CD4-positive, alpha-beta T cell treated with Interleukin-4 for 1 hour (primary cell): ENCODE measurements at regions not wholly inside any gene's neighbourhood (a gene's known extent, or its start where the extent isn't known, plus 50 kb on each side); places are given as distances from the start of the nearest gene placed in this dataset.

Experiments
- DNase-seq, 2 donors: peaks; one replicate each; pipeline ENCODE4 v3.0.0-alpha.2; 2020 to 2022

DNA sequence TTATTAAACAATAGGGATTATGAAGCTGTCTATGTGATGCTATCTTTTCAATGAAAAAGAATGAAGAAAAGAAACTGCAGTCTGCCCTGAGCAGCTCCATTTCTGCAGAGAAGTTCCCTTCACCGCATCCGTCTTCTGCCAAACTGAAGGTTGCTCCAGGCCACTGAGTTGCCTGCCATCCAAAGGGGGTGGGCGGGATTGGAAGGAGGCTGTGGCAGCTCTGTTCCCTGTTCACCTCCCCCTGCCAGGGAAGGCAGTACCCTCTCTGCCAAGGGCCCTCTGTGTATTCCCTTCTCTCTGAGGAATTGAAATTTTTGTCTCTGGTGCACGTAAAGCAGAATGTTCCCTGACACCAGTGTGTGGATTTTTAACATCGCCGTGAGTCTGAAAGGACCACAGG, 243.1 kb upstream of the GHITM start:
- no peak for DNase-seq

DNA sequence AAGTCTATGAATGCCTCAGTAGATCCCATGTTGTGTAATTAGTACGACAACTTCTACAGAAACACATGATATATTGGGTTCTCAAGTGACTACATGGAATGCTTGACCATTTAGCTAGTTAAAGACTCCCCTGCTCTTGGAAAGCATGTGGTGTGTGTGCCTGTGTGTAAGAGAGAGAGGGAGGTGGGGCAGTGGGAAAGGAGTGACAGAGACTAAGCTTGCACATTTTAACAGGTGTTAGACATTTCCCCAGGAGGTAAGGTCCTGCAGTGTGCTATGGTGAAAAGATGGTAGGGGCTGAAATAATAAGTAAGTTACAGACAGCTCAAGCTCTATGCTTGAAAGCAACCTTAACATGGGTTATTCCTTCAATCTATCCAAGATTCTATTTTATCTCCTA, 241.7 kb upstream of the GHITM start:
- DNase-seq: no peak

DNA sequence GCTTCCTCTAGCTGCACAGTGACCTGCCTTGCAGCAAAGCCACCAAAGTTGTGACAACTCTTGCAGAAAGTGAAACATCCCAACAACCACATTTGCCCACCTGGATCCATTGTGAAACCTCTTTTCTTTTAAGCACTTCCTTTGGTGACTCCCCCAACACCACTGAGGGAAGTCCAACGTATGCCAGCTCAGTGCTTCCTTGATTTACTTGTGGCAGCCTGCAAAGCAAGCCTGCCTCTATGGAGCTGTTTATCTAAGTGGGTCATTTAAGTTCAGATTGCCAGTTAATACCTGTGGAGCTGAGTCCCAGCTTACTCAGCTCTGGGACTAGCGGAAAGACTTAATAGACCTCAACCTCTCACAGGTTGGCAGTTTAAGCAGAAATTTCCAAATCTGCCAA, 230.8 kb upstream of the GHITM start:
- DNase-seq: no peak

DNA sequence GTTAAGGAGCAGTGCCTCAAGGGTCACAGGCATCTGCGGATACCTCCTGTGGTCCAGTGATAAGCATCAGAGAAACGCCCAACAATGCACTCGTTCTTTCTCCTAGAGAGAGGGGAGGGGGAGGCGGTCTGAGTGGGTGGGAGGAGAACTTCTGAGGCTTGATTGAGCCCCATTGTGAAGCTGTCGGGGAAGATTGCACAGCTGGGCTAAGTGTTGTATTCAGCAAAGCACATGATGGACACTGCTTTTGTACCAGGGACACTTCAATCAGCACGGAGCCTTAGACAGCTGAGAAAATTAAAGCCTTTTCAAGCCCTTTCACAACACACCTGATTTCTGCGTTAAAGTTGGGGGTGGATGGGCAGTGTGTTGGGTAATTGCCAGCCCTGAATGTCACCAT, 230.3 kb upstream of the GHITM start:
- DNase-seq: no peak

DNA sequence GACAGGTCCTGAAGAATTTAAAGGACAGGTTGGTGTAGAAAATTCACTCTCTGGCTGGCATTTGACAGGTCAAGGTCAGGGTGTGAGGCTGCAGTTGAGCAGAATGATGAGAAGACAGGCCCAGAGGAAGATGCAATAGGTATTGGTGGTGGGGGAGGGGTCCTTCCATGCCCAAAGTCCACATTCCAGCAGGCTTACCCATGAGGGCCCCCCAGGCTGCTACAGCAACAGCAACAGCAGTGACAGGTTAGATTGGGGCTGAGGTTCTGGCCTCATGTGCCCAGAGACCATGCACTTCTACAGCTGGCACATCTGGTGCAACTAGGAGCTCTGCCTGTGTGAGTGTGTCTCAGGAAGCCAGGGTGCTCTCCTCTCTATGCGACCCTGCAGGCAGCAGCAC, 223.5 kb upstream of the GHITM start:
- no peak for DNase-seq

DNA sequence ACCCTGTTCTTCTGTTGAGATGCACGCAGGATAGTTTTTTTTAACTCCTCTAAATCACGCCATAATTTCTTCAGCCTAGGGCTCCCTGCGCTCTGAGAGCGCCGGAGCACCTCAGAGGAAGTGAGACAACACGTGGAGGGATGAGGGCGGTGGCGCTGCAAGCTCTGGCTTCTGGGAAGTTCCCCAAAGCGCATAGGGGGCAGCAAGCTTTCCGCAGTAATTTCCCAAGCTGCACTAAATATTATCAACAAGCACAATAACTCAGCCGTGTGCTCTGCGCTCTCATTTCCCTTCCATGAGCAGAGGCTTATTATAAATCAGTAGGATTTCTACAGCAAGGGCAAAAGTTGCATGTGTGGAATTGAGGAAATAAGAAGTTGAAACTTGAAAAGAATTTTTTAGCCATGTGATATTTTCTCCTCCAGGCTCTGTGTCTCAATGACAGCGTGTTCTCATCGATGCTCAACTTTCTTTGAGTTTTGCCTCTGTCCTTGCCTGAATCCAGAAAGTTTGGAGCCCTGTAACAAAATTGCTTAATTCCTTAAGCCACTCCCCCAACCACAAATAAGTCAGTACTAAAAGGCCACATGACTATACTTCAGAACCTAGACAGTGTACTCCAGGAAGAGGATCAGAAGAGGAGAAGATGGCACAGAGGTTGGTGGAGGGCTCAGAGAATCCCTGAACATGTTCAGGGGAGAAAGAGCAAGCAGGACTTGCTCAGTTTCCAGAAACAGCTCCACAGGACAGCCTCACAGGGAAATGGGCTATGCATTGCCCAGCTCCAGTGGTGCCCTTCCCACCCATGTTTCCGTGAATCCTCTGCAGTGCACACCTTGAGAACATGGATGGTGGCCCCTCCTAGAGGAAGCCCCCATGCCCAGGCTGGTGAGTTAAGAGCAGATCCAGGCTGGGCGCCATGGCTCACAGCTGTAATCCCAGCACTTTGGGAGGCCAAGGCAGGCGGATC, 221.5 kb upstream of the GHITM start:
- no peak for DNase-seq

GRCh38 chr10:83919187-83919586, 220.1 kb upstream of the GHITM start:
- DNase-seq: no peak

- no peak for DNase-seq
These were observed 217.1 kb upstream of the GHITM start for GRCh38 chr10:83921984-83922860.

DNA sequence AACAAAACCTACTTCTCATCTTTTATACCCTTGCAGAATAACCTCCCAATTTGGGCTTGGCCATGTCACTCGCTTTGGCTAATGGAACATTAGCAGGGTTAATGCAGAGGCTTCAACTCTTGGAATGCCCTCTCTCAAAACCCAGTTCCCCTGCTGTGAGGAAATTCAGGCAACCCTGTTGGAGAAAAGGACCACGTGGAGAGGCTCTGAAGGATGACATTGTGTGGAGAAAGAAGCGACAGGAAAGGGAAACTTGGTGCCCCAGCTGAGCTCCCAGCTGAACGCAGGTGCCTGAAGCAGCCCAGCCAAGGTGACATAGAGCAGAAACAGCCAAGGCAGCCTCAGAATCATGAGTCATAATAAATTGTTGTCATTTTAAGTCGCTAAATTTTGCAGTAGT, 214.2 kb upstream of the GHITM start:
- DNase-seq: no peak

GRCh38 chr10:83926606-83927005, 212.7 kb upstream of the GHITM start:
- no peak for DNase-seq

- no peak for DNase-seq
These were observed 212.1 kb upstream of the GHITM start for GRCh38 chr10:83927166-83927565.

DNA sequence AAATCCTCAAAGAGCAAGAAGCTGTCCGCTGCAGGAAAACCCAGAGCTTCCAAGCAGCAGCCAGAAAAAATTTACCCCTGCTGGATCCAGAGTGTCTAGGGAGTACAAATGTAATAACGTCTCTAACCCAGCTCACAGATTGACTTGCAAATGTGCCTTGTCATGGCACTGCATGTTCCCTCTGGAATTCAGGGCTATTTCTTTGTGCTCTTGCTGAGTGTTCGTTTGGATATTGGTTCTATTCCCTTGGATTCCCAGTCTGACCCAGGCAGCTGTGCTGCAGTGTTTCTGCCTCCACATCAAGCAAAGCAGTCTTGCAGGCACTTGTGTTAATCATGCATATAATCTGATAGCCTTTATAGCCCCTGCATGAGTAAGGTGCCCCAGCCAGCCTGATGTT, 209.9 kb upstream of the GHITM start:
- DNase-seq: no peak

- DNase-seq: no peak
These were observed 207.6 kb upstream of the GHITM start for GRCh38 chr10:83931669-83932068.

GRCh38 chr10:83932245-83932644, 207.1 kb upstream of the GHITM start:
- no peak for DNase-seq

GRCh38 chr10:83934062-83934461, 205.2 kb upstream of the GHITM start:
- DNase-seq: no peak

DNA sequence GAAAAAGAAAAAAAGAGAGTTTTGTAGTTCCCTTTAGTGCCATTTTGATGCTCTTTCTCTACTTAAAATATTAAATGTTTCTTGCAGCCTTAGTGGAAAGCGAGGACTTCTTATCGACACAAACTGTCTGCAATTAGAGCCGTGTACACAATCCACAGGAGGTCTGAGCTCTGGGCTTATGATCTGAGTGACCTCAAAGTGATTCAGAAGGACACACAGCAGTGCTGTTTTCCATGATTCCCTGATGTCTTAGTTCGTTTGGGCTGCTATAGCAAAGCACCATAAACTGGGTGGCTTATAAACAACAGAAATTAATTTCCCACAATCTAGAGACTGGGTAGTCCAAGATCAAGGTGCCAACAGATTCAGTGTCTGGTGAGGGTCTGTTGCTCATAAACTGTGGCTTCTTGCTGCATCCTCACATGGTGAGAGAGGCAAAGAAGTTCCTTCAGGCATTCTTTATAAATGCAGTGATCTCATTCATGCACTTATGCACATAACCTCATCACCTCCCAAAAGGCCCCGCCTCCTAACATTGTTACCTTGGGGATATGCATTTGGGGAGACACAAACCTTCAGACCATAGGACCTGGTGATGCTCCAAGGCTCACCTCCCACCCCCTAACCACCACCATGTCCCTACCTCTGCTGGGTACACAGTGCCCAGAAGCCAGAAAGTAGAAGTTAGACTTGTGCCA, 204.5 kb upstream of the GHITM start:
- no peak for DNase-seq

- no peak for DNase-seq
These were observed 204.0 kb upstream of the GHITM start for GRCh38 chr10:83935339-83935736.

- DNase-seq: no peak
These were observed 203.4 kb upstream of the GHITM start for GRCh38 chr10:83935911-83936310.

GRCh38 chr10:83937161-83937560, 202.1 kb upstream of the GHITM start:
- DNase-seq: no peak

- DNase-seq: no peak
These were observed 201.5 kb upstream of the GHITM start for GRCh38 chr10:83937826-83938225.

- DNase-seq: no peak
These were observed 198.1 kb upstream of the GHITM start for GRCh38 chr10:83941189-83941588.

- DNase-seq: no peak
These were observed 196.9 kb upstream of the GHITM start for GRCh38 chr10:83942410-83942809.

DNA sequence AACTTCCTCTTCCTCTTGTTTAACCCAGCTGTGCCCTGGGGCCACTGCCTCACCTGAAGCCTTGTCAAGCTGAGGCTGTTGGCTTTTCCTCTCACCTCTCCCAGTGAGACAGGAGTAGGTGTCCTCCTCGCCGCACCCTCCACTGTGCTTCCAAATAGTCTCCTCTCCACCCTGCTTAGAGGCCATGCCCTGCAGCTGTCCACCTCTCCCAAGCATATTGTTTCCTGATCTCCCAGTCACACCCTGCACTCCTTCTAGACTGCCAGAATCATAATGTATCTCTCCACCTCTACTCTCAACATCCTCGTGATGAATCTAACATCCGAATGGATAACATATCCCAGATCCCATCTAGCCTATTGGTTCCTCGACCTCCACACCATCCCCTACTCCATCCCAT, 196.3 kb upstream of the GHITM start:
- DNase-seq: no peak
